ENCODE measurements at regions not wholly inside any gene's neighbourhood (a gene's known extent, or its start where the extent isn't known, plus 50 kb on each side); places are given as distances from the start of the nearest gene placed in this dataset.

GRCh38 chr2:145206496-145207281 lies 686.8 kb upstream of the ZEB2 start:
- no peaks in the 10 kb centered on the region for H3K4me1 ChIP-seq (ENCODE audit: control insufficient read depth, insufficient read depth, low read length)
- H3K4me2 ChIP-seq (ENCODE audit: low read length), result no peak overlapping the region
- H3K9me3 ChIP-seq (replicated peaks; ENCODE audit: low read length), result no peaks in the 10 kb centered on the region
- H3K36me3 ChIP-seq (ENCODE audit: insufficient read depth, low read length), result no peaks in the 10 kb centered on the region
- H3K4me3 ChIP-seq (ENCODE audit: low read length), result no peak overlapping the region
- H3K9ac ChIP-seq (ENCODE audit: low read depth, low read length), result no peak overlapping the region
- no peaks in the 10 kb centered on the region for H3K27me3 ChIP-seq (ENCODE audit: control insufficient read depth, insufficient read depth, low read length)

DNA sequence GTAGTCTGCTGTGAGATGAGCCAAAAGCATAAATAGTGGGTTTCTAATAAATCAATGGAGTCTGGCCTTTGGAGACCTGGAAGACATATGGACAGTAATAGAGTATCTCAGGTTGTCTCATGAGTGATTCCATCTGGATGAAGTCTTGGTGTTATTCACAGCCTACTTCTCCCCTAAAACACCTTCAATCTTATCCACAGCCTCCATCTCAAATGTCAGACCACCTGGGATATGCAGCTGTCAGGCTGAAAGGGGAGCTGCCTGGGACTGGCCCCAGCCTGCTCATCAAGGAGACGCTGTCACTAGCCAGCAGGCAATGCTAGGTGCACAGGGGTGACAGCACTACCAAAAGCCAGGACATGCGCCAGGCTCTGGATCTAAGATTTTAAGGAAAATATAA lies 684.0 kb upstream of the ZEB2 start:
- no peaks in the 10 kb centered on the region for H3K27me3 ChIP-seq (ENCODE audit: control insufficient read depth, insufficient read depth, low read length)
- H3K9me3 ChIP-seq (replicated peaks; ENCODE audit: low read length), result no peaks in the 10 kb centered on the region
- H3K4me1 ChIP-seq (ENCODE audit: control insufficient read depth, insufficient read depth, low read length), result no peaks in the 10 kb centered on the region
- no peak overlapping the region for H3K4me2 ChIP-seq (ENCODE audit: low read length)
- no peak overlapping the region for H3K4me3 ChIP-seq (ENCODE audit: low read length)
- no peaks in the 10 kb centered on the region for H3K36me3 ChIP-seq (ENCODE audit: insufficient read depth, low read length)
- no peak overlapping the region for H3K9ac ChIP-seq (ENCODE audit: low read depth, low read length)

- Histone ChIP-seq H3K9me3 (replicated peaks; ENCODE audit: low read length) (no peaks in the 10 kb centered on the region), H3K36me3 (ENCODE audit: insufficient read depth, low read length) (no peaks in the 10 kb centered on the region), H3K4me1 (ENCODE audit: control insufficient read depth, insufficient read depth, low read length) (no peaks in the 10 kb centered on the region), H3K4me2 (ENCODE audit: low read length) (no peak overlapping the region), H3K9ac (ENCODE audit: low read depth, low read length) (no peak overlapping the region), H3K27me3 (ENCODE audit: control insufficient read depth, insufficient read depth, low read length) (no peaks in the 10 kb centered on the region), H3K4me3 (ENCODE audit: low read length) (no peak overlapping the region)
These were observed 680.1 kb upstream of the ZEB2 start for GRCh38 chr2:145199827-145200706.

GRCh38 chr2:145199042-145199441 lies 679.1 kb upstream of the ZEB2 start:
- Histone ChIP-seq H3K9ac (ENCODE audit: low read depth, low read length) (no peak overlapping the region), H3K4me1 (ENCODE audit: control insufficient read depth, insufficient read depth, low read length) (no peaks in the 10 kb centered on the region), H3K4me2 (ENCODE audit: low read length) (no peak overlapping the region), H3K36me3 (ENCODE audit: insufficient read depth, low read length) (no peaks in the 10 kb centered on the region), H3K27me3 (ENCODE audit: control insufficient read depth, insufficient read depth, low read length) (no peaks in the 10 kb centered on the region), H3K4me3 (ENCODE audit: low read length) (no peak overlapping the region), H3K9me3 (replicated peaks; ENCODE audit: low read length) (no peaks in the 10 kb centered on the region)

- no peak overlapping the region for H3K4me3 ChIP-seq (ENCODE audit: low read length)
- H3K27me3 ChIP-seq (ENCODE audit: control insufficient read depth, insufficient read depth, low read length), result no peaks in the 10 kb centered on the region
- H3K9ac ChIP-seq (ENCODE audit: low read depth, low read length), result no peak overlapping the region
- no peaks in the 10 kb centered on the region for H3K36me3 ChIP-seq (ENCODE audit: insufficient read depth, low read length)
- H3K4me1 ChIP-seq (ENCODE audit: control insufficient read depth, insufficient read depth, low read length), result no peaks in the 10 kb centered on the region
- no peaks in the 10 kb centered on the region for H3K9me3 ChIP-seq (replicated peaks; ENCODE audit: low read length)
- H3K4me2 ChIP-seq (ENCODE audit: low read length), result no peak overlapping the region
These were observed 678.6 kb upstream of the ZEB2 start for GRCh38 chr2:145198555-145198954.

- Histone ChIP-seq H3K4me1 (ENCODE audit: control insufficient read depth, insufficient read depth, low read length) (no peaks in the 10 kb centered on the region), H3K4me3 (ENCODE audit: low read length) (no peak overlapping the region), H3K4me2 (ENCODE audit: low read length) (no peak overlapping the region), H3K36me3 (ENCODE audit: insufficient read depth, low read length) (no peaks in the 10 kb centered on the region), H3K9ac (ENCODE audit: low read depth, low read length) (no peak overlapping the region), H3K27me3 (ENCODE audit: control insufficient read depth, insufficient read depth, low read length) (no peaks in the 10 kb centered on the region), H3K9me3 (replicated peaks; ENCODE audit: low read length) (no peaks in the 10 kb centered on the region)
These were observed 678.0 kb upstream of the ZEB2 start for GRCh38 chr2:145197944-145198343.

DNA sequence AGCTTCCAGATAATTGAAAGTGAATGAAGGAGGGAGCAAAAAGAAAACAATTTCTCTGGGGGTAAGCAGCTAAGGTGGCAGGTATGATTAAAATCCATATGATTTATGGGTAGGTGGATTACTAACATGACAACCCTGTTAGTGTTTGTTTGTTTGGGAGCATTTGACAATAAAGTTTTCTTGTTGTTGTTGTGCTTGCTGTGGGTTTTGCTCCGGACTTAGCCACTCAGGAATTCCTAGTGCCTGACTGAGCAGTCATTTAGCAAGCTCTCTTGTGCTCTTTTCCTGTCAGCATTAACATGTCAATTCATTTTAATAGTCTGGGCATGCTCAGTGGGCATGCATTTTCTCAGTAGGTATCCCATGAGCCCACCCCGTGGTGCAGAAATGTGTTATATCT lies 674.8 kb upstream of the ZEB2 start:
- Histone ChIP-seq H3K4me2 (ENCODE audit: low read length) (no peak overlapping the region), H3K36me3 (ENCODE audit: insufficient read depth, low read length) (no peaks in the 10 kb centered on the region), H3K4me3 (ENCODE audit: low read length) (no peak overlapping the region), H3K9me3 (replicated peaks; ENCODE audit: low read length) (no peaks in the 10 kb centered on the region), H3K9ac (ENCODE audit: low read depth, low read length) (no peak overlapping the region), H3K4me1 (ENCODE audit: control insufficient read depth, insufficient read depth, low read length) (peaks cover 4% of the 10 kb centered on the region), H3K27me3 (ENCODE audit: control insufficient read depth, insufficient read depth, low read length) (no peaks in the 10 kb centered on the region)

- no peaks in the 10 kb centered on the region for H3K27me3 ChIP-seq (ENCODE audit: control insufficient read depth, insufficient read depth, low read length)
- H3K36me3 ChIP-seq (ENCODE audit: insufficient read depth, low read length), result no peaks in the 10 kb centered on the region
- H3K9me3 ChIP-seq (replicated peaks; ENCODE audit: low read length), result no peaks in the 10 kb centered on the region
- H3K4me2 ChIP-seq (ENCODE audit: low read length), result no peak overlapping the region
- H3K4me3 ChIP-seq (ENCODE audit: low read length), result no peak overlapping the region
- H3K9ac ChIP-seq (ENCODE audit: low read depth, low read length), result no peak overlapping the region
- peaks cover 4% of the 10 kb centered on the region for H3K4me1 ChIP-seq (ENCODE audit: control insufficient read depth, insufficient read depth, low read length)
These were observed 670.2 kb upstream of the ZEB2 start for GRCh38 chr2:145190031-145190703.

DNA sequence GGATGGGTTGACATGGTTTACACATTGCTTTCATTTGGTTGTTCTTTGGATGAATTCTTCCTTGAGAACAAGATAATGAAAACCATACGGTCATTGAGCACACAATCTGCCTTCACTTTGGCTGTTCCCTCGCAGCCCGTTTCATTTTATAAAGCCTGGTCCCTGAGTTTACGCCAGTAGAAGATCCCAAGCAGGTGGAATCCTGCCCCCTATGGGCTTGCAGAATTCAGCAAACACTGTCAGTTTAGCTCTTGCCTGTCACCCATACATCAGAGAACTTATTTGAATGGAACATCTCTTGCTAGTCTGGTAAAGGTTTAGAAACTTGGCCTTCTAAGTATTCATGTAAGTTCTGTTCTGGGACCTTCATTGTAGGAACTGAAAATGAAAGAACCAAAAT lies 666.4 kb upstream of the ZEB2 start:
- H3K36me3 ChIP-seq (ENCODE audit: insufficient read depth, low read length), result no peaks in the 10 kb centered on the region
- no peak overlapping the region for H3K9ac ChIP-seq (ENCODE audit: low read depth, low read length)
- no peaks in the 10 kb centered on the region for H3K9me3 ChIP-seq (replicated peaks; ENCODE audit: low read length)

GRCh38 chr2:145185696-145186095 lies 665.8 kb upstream of the ZEB2 start:
- H3K9ac ChIP-seq (ENCODE audit: low read depth, low read length), result no peak overlapping the region
- H3K27me3 ChIP-seq (ENCODE audit: control insufficient read depth, insufficient read depth, low read length), result no peaks in the 10 kb centered on the region
- peaks cover 4% of the 10 kb centered on the region for H3K4me1 ChIP-seq (ENCODE audit: control insufficient read depth, insufficient read depth, low read length)
- H3K4me3 ChIP-seq (ENCODE audit: low read length), result no peak overlapping the region
- H3K4me2 ChIP-seq (ENCODE audit: low read length), result no peak overlapping the region
- no peaks in the 10 kb centered on the region for H3K9me3 ChIP-seq (replicated peaks; ENCODE audit: low read length)
- no peaks in the 10 kb centered on the region for H3K36me3 ChIP-seq (ENCODE audit: insufficient read depth, low read length)

More for the DNA sequence above, 666.4 kb upstream of the ZEB2 start:
- Histone ChIP-seq H3K4me3 (ENCODE audit: low read length) (no peak overlapping the region), H3K27me3 (ENCODE audit: control insufficient read depth, insufficient read depth, low read length) (no peaks in the 10 kb centered on the region), H3K4me1 (ENCODE audit: control insufficient read depth, insufficient read depth, low read length) (peaks cover 4% of the 10 kb centered on the region), H3K4me2 (ENCODE audit: low read length) (no peak overlapping the region)

Measured in skeletal muscle satellite cell (primary cell).